ENCODE measurements at regions not wholly inside any gene's neighbourhood (a gene's known extent, or its start where the extent isn't known, plus 50 kb on each side); places are given as distances from the start of the nearest gene placed in this dataset.

DNA sequence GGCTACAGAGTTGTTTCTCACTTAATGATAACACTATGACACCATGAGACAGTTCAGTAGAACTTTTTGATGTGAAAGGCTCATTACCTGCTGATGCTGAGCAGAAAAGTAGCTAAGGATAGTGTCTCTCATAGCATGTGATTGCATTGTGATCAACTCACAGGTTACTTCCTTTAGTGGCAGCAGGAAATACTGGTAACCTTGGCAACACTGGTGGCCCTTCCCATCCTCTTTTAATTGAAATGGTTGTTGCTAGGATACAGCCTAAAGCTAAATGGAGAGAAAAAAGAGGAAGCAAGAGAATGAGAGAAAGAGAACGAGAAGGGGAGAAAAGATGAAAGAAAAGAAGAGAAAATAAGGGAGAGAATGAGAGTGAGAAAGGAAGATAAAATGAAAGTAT lies 204.7 kb upstream of the GAP43 start:
- Mint-ChIP-seq H3K36me3 (ENCODE audit: insufficient read depth in 1 of 3, low read depth in 3 of 3) (no peaks in the 10 kb centered on the region), H3K27ac (peak overlapping the region in 1 of 3 experiments; percentile 42; a peak in 1 of 7 replicates), H3K4me3 (no peak overlapping the region), H3K27me3 (ENCODE audit: low read depth) (no peaks in the 10 kb centered on the region), H3K4me1 (peaks cover 5 to 6% of the 10 kb centered on the region in 2 experiments), H3K9me3 (no peaks in the 10 kb centered on the region)
- H2BK12ac ChIP-seq (ENCODE audit: insufficient read length, low read depth, low read length): no peak overlapping the region
- H2BK120ac ChIP-seq (ENCODE audit: low read depth, low read length, poor library complexity, severe bottlenecking): peak overlapping the region; percentile 14
- no peak for TF ChIP-seq CTCF (conservative IDR thresholded peaks at IDR 0.05)
- no peak overlapping the region for H3K9ac ChIP-seq (ENCODE audit: extremely low read depth, insufficient read length, low read length)
- H3K27ac ChIP-seq (ENCODE audit: insufficient read length, low read depth, low read length): no peak overlapping the region
- WGBS (ENCODE audit: extremely low coverage, insufficient read length, low lambda C conversion rate): 100% methylated on average over 1 of the region's 1 CpG
- no peak overlapping the region for H3K18ac ChIP-seq (ENCODE audit: insufficient read length, low read depth, low read length)
- H3K4ac ChIP-seq (ENCODE audit: low read depth, low read length): no peak overlapping the region
- H3K23ac ChIP-seq (ENCODE audit: insufficient read length, low read depth, low read length): no peak overlapping the region
- no peak overlapping the region for H3T11ph ChIP-seq (ENCODE audit: low read length)
- no peaks in the 10 kb centered on the region for H4K20me1 ChIP-seq (ENCODE audit: control insufficient read depth, insufficient read depth, insufficient read length)
- no peaks in the 10 kb centered on the region for H3K79me2 ChIP-seq (ENCODE audit: insufficient read depth, low read length)
- no peak overlapping the region for H3K14ac ChIP-seq (ENCODE audit: insufficient read depth, low read length)
- no peaks in the 10 kb centered on the region for H3K23me2 ChIP-seq (ENCODE audit: insufficient read length, low read depth, low read length, poor library complexity, severe bottlenecking)
- no peaks in the 10 kb centered on the region for H3K27me3 ChIP-seq (ENCODE audit: insufficient read depth, low read length)
- no peak overlapping the region for H4K8ac ChIP-seq (replicated peaks; ENCODE audit: insufficient read length, low read depth, low read length)
- no peak overlapping the region for H3K4me2 ChIP-seq (ENCODE audit: insufficient read depth, insufficient read length, low read length)
- no peaks in the 10 kb centered on the region for H3K9me3 ChIP-seq (ENCODE audit: control insufficient read depth, low read depth, low read length)
- no peak overlapping the region for H3K56ac ChIP-seq (ENCODE audit: insufficient read length, low read depth, low read length)
- H2AK5ac ChIP-seq (ENCODE audit: insufficient read length, low read length): no peak overlapping the region
- H2AFZ ChIP-seq (ENCODE audit: low read length): no peak overlapping the region
- no peak for DNase-seq
- no peaks in the 10 kb centered on the region for H3K79me1 ChIP-seq (ENCODE audit: insufficient read depth, low read depth, low read length, poor library complexity, severe bottlenecking)
- no peaks in the 10 kb centered on the region for H3K4me1 ChIP-seq (ENCODE audit: insufficient read depth, low read length)
- H4K5ac ChIP-seq (ENCODE audit: insufficient read length, low read depth, low read length): no peak overlapping the region
- no peak overlapping the region for H2BK5ac ChIP-seq (ENCODE audit: insufficient read length, low read length)
- no peak overlapping the region for H4K91ac ChIP-seq (ENCODE audit: insufficient read length, low read depth, low read length)
- H2BK15ac ChIP-seq (ENCODE audit: low read depth, low read length): no peak overlapping the region
- no peak overlapping the region for H2BK20ac ChIP-seq (ENCODE audit: low read depth, low read length, poor library complexity, severe bottlenecking)

Measured in H9 (cell line).